Right lobe of liver (tissue), 6 donors: ENCODE measurements at regions not wholly inside any gene's neighbourhood (a gene's known extent, or its start where the extent isn't known, plus 50 kb on each side); places are given as distances from the start of the nearest gene placed in this dataset.

ENCODE experiments used
- ATAC-seq, 4 donors: fragments of 200-7000 bp; cut with Tn5 transposase; one replicate each; pipeline ENCODE4 v1.9.1; 2020; ENCODE audit warnings: mild to moderate bottlenecking in 4 of 4, moderate library complexity in 4 of 4
- DNase-seq, 3 donors: peaks; one replicate each; pipeline ENCODE4 v3.0.0-alpha.2; 2020
- H3K27ac ChIP-seq, 3 donors: fragments of 200-600 bp; one replicate each; pipeline ENCODE4 v1.8.0; 2022
- H3K27me3 ChIP-seq, 2 donors: fragments of 200-600 bp; one replicate each; pipeline ENCODE4 v1.8.0; 2022
- H3K36me3 ChIP-seq, 4 donors: fragments of 200-600 bp; sonication (generic) in 1 of 4; one replicate each; pipeline versions ENCODE4 v1.5.1 to v1.8.0; 2017 to 2022; ENCODE audit warnings: control low read depth in 1 of 4
- H3K4me1 ChIP-seq, 4 donors: fragments of 200-600 bp; sonication (generic) in 1 of 4; one replicate each; pipeline versions ENCODE4 v1.5.1 to v1.8.0; 2017 to 2022; ENCODE audit warnings: control low read depth in 1 of 4
- H3K4me3 ChIP-seq, 3 donors: fragments of 200-600 bp; one replicate each; pipeline ENCODE4 v1.8.0; 2022
- H3K9me3 ChIP-seq, 4 donors: fragments of 200-600 bp; sonication (generic) in 1 of 4; one replicate each; pipeline versions ENCODE4 v1.5.1 to v1.8.0; 2017 to 2022; ENCODE audit warnings: control low read depth in 1 of 4
- CTCF ChIP-seq, 4 donors: fragments of 200-600 bp in 3 of 4; fragments of 450-650 bp in 1 of 4; IDR thresholded peaks; one replicate each; pipeline versions ENCODE4 v1.5.1 to v1.8.0; 2016 to 2022; ENCODE audit warnings: antibody characterized with exemption in 4 of 4, mild to moderate bottlenecking in 2 of 4
- POLR2A ChIP-seq: fragments of 450-650 bp; IDR thresholded peaks from one replicate; pipeline ENCODE4 v1.6.1; 2017; ENCODE audit warnings: antibody characterized with exemption, mild to moderate bottlenecking
- WGBS: methylation state at CpG from one replicate; pipeline ENCODE4 v1.1.6; 2018; ENCODE audit warnings: low coverage, low lambda C conversion rate; ENCODE audit not compliant: insufficient coverage; ENCODE audit errors: missing lambda C conversion rate; 5-methylcytosine and 5-hydroxymethylcytosine counted together
- intact Hi-C, 2 donors: fragments of 100-400 bp; cut with DNase I; formaldehyde crosslinking; loops; one replicate each; pipeline versions ENCODE4 v1.11.2 to v1.14.1; 2022
- donor health status: DM: no; HTN: yes; CAD: no.
- donor health status: DM: no; HTN: no; CAD: no.
- donor health status: DM: no; HTN: no; CAD: no.
- donor health status: DM: no; HTN: yes; CAD: no.
- donor health status: DM: no; HTN: yes; CAD: no.

- Histone ChIP-seq H3K4me3 (no peak overlapping the region), H3K4me1 (no peaks in the 10 kb centered on the region), H3K27me3 (no peaks in the 10 kb centered on the region), H3K36me3 (no peaks in the 10 kb centered on the region), H3K27ac (no peak overlapping the region), H3K9me3 (no peaks in the 10 kb centered on the region)
- WGBS = 59% methylated on average over 10 of the region's 10 CpGs
- no peak for TF ChIP-seq POLR2A
- TF ChIP-seq CTCF (IDR thresholded peaks at IDR 0.05) = no peak
- intact Hi-C loops = no loop called here
- DNase-seq (no peak), ATAC-seq (no peak)
Measured at GRCh38 chr22:26906464-26906863, 249.1 kb downstream of the MIAT start.

- intact Hi-C loops = no loop called here
Measured at GRCh38 chr22:26907366-26907765, 250.0 kb downstream of the MIAT start.

GRCh38 chr22:26910845-26911244 lies 253.5 kb downstream of the MIAT start:
- H3K27ac ChIP-seq = no peak overlapping the region
- H3K4me3 ChIP-seq = no peak overlapping the region
- no peaks in the 10 kb centered on the region for H3K4me1 ChIP-seq
- H3K9me3 ChIP-seq = no peaks in the 10 kb centered on the region
- DNase-seq = no peak
- intact Hi-C loops = no loop called here
- no peaks in the 10 kb centered on the region for H3K36me3 ChIP-seq
- no peak for TF ChIP-seq CTCF (IDR thresholded peaks at IDR 0.05)
- TF ChIP-seq POLR2A = no peak
- ATAC-seq = no peak
- WGBS = 26% methylated on average over 4 of the region's 4 CpGs
- no peaks in the 10 kb centered on the region for H3K27me3 ChIP-seq

More at GRCh38 chr22:26907366-26907765, 250.0 kb downstream of the MIAT start:
- Histone ChIP-seq H3K4me1 (no peaks in the 10 kb centered on the region), H3K36me3 (no peaks in the 10 kb centered on the region), H3K27me3 (no peaks in the 10 kb centered on the region), H3K9me3 (no peaks in the 10 kb centered on the region), H3K27ac (no peak overlapping the region), H3K4me3 (no peak overlapping the region)
- DNase-seq = no peak
- 85% methylated on average over 2 of the region's 2 CpGs for WGBS
- TF ChIP-seq CTCF (IDR thresholded peaks at IDR 0.05) (no peak), POLR2A (no peak)
- ATAC-seq = no peak

- intact Hi-C loops = no loop called here
- H3K4me1 ChIP-seq = no peaks in the 10 kb centered on the region
- H3K4me3 ChIP-seq = no peak overlapping the region
- no peaks in the 10 kb centered on the region for H3K27me3 ChIP-seq
- no peak overlapping the region for H3K27ac ChIP-seq
- DNase-seq (no peak), ATAC-seq (no peak)
- no peaks in the 10 kb centered on the region for H3K36me3 ChIP-seq
- H3K9me3 ChIP-seq = no peaks in the 10 kb centered on the region
- TF ChIP-seq CTCF (IDR thresholded peaks at IDR 0.05) (no peak), POLR2A (no peak)
- WGBS = 31% methylated on average over 17 of the region's 23 CpGs
Measured at GRCh38 chr22:26912655-26913345, 255.4 kb downstream of the MIAT start.
